Parathyroid adenoma (tissue), 2 donors: ENCODE measurements at regions not wholly inside any gene's neighbourhood (a gene's known extent, or its start where the extent isn't known, plus 50 kb on each side); places are given as distances from the start of the nearest gene placed in this dataset.

ENCODE experiments used
- H2AFZ ChIP-seq: fragments of 300-600 bp; sonication (generic); one replicate; pipeline ENCODE4 v1.7.0; 2017; ENCODE audit warnings: antibody characterized with exemption, mild to moderate bottlenecking
- H3K27ac ChIP-seq: fragments of 300-600 bp; sonication (generic); one replicate; pipeline ENCODE4 v1.7.0; 2017
- H3K27me3 ChIP-seq: fragments of 300-600 bp; sonication (generic); one replicate; pipeline ENCODE4 v1.7.0; 2017; ENCODE audit warnings: low read length; ENCODE audit not compliant: control insufficient read depth, insufficient read depth
- H3K36me3 ChIP-seq: fragments of 300-600 bp; sonication (generic); one replicate; pipeline ENCODE4 v1.7.0; 2017; ENCODE audit warnings: low read length; ENCODE audit not compliant: control insufficient read depth, insufficient read depth
- H3K4me1 ChIP-seq: fragments of 300-600 bp; sonication (generic); one replicate; pipeline ENCODE4 v1.7.0; 2017; ENCODE audit warnings: control low read depth
- H3K4me2 ChIP-seq: fragments of 300-600 bp; sonication (generic); one replicate; pipeline ENCODE4 v1.7.0; 2017; ENCODE audit warnings: low read length
- H3K4me3 ChIP-seq: fragments of 300-600 bp; sonication (generic); one replicate; pipeline ENCODE4 v1.7.0; 2017; ENCODE audit warnings: low read depth, low read length
- H3K79me2 ChIP-seq: fragments of 300-600 bp; sonication (generic); one replicate; pipeline ENCODE4 v1.7.0; 2017; ENCODE audit warnings: control low read depth
- H3K9ac ChIP-seq: fragments of 300-600 bp; sonication (generic); one replicate; pipeline ENCODE4 v1.7.0; 2017; ENCODE audit warnings: mild to moderate bottlenecking
- H3K9me3 ChIP-seq: fragments of 300-600 bp; sonication (generic); one replicate; pipeline ENCODE4 v1.7.0; 2017; ENCODE audit warnings: low read length; ENCODE audit not compliant: control insufficient read depth
- TF ChIP-seq, protein P1 (sequence below): fragments of 300-600 bp; sonication (generic); IDR thresholded peaks from one replicate; pipeline ENCODE4 v1.7.0; 2017; ENCODE audit warnings: antibody characterized with exemption, mild to moderate bottlenecking
- donor health status: primary hyperparathyroidism.

DNA sequence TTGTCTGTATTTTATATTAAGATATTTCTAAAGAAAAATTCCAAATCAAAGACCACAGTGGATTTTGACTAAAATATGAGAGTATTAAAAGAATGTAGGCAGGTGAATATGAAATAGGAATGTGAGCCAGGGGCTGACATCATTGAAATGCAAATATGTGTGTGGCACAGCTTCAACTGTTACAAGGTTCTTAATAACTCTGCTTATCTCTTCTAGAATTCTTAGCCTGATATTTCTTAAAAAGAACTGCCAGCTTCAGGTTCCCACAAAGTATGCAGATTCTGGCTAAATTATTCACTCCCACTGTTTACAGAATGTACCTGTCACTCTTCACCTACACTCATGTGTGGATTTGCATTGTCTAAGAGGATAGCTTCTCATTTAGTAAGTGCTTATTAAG, 274.4 kb downstream of the DIRAS2 start:
- no peaks in the 10 kb centered on the region for H3K27me3 ChIP-seq
- no peaks in the 10 kb centered on the region for H3K4me1 ChIP-seq
- TF ChIP-seq, protein P1, sequence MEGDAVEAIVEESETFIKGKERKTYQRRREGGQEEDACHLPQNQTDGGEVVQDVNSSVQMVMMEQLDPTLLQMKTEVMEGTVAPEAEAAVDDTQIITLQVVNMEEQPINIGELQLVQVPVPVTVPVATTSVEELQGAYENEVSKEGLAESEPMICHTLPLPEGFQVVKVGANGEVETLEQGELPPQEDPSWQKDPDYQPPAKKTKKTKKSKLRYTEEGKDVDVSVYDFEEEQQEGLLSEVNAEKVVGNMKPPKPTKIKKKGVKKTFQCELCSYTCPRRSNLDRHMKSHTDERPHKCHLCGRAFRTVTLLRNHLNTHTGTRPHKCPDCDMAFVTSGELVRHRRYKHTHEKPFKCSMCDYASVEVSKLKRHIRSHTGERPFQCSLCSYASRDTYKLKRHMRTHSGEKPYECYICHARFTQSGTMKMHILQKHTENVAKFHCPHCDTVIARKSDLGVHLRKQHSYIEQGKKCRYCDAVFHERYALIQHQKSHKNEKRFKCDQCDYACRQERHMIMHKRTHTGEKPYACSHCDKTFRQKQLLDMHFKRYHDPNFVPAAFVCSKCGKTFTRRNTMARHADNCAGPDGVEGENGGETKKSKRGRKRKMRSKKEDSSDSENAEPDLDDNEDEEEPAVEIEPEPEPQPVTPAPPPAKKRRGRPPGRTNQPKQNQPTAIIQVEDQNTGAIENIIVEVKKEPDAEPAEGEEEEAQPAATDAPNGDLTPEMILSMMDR = no peak
- no peaks in the 10 kb centered on the region for H3K9me3 ChIP-seq
- no peak overlapping the region for H2AFZ ChIP-seq
- no peaks in the 10 kb centered on the region for H3K36me3 ChIP-seq
- H3K27ac ChIP-seq = no peak overlapping the region
- H3K4me2 ChIP-seq = no peak overlapping the region
- no peak overlapping the region for H3K4me3 ChIP-seq
- no peaks in the 10 kb centered on the region for H3K79me2 ChIP-seq
- no peak overlapping the region for H3K9ac ChIP-seq

DNA sequence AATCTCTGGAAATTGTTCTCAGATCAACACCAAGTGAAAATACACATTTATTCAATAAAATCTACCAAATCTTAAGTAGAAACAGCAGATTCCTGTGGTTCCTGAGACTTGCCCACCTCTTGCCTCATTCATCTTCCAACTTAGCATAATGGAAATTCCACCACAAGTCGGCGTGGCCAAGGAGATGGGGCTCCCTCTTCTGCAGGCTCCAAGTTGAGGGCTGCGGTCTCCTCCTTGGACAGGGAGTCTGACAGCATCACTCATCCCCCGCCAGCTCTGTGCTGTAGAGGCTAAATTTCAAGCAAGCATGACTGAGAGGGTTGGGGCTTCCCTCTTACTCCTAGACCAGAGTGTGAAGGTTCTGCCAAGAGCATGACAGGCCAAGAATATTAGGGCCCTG, 273.7 kb downstream of the DIRAS2 start:
- Histone ChIP-seq H3K27me3 (no peaks in the 10 kb centered on the region), H3K9me3 (no peaks in the 10 kb centered on the region), H3K4me2 (no peak overlapping the region), H3K36me3 (no peaks in the 10 kb centered on the region), H3K4me1 (no peaks in the 10 kb centered on the region), H3K4me3 (no peak overlapping the region), H2AFZ (no peak overlapping the region), H3K27ac (no peak overlapping the region), H3K79me2 (no peaks in the 10 kb centered on the region), H3K9ac (no peak overlapping the region)
- TF ChIP-seq, protein P1 = no peak

DNA sequence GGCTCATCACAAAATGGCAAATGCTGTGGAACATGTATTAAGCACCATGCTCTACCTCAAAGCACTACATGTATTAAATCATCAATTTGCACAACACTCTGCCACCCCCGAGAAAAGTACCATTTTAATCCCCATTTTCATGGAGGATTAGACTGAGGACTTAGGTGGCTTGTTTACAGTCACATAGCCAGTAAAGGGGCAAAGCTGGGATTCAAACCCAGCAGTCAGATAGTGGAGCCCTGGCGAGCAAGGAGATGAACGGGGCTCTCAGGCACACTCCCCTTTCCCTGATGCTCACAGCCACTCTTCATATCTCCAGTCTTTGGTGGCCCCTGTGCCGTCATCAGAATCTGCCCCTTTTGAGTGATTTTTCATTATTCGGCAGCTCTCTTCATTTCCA, 262.9 kb downstream of the DIRAS2 start:
- Histone ChIP-seq H3K4me1 (no peaks in the 10 kb centered on the region), H3K4me3 (no peak overlapping the region), H3K9ac (no peak overlapping the region), H3K4me2 (no peak overlapping the region), H3K9me3 (no peaks in the 10 kb centered on the region), H3K36me3 (no peaks in the 10 kb centered on the region), H2AFZ (no peak overlapping the region), H3K79me2 (no peaks in the 10 kb centered on the region), H3K27me3 (no peaks in the 10 kb centered on the region), H3K27ac (no peak overlapping the region)
- TF ChIP-seq, protein P1 = no peak

DNA sequence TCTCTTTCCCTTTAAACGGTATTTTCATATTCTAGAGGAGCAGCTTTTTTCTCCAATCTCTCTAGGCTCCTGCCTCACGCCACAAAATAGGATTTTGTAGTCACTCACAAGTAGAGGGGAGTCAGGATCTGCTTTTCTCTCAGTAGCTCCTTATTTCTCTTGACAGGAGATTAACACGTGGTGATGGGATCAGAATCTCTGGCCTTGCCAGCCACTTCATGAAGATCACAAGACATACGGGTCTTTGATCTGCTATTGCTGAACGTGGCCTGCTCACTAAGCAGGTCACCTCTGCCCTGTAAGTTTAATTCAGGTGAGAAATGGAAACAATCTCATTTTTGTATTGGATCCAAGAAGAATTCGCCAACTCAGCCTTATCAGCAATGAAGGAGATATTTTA, 257.5 kb downstream of the DIRAS2 start:
- H3K9ac ChIP-seq = no peak overlapping the region
- H3K79me2 ChIP-seq = no peaks in the 10 kb centered on the region
- TF ChIP-seq, protein P1 = no peak
- H3K4me3 ChIP-seq = no peak overlapping the region
- H3K9me3 ChIP-seq = no peaks in the 10 kb centered on the region
- no peaks in the 10 kb centered on the region for H3K36me3 ChIP-seq
- no peak overlapping the region for H2AFZ ChIP-seq
- H3K27ac ChIP-seq = no peak overlapping the region
- no peaks in the 10 kb centered on the region for H3K4me1 ChIP-seq
- H3K27me3 ChIP-seq = no peaks in the 10 kb centered on the region
- H3K4me2 ChIP-seq = no peak overlapping the region

DNA sequence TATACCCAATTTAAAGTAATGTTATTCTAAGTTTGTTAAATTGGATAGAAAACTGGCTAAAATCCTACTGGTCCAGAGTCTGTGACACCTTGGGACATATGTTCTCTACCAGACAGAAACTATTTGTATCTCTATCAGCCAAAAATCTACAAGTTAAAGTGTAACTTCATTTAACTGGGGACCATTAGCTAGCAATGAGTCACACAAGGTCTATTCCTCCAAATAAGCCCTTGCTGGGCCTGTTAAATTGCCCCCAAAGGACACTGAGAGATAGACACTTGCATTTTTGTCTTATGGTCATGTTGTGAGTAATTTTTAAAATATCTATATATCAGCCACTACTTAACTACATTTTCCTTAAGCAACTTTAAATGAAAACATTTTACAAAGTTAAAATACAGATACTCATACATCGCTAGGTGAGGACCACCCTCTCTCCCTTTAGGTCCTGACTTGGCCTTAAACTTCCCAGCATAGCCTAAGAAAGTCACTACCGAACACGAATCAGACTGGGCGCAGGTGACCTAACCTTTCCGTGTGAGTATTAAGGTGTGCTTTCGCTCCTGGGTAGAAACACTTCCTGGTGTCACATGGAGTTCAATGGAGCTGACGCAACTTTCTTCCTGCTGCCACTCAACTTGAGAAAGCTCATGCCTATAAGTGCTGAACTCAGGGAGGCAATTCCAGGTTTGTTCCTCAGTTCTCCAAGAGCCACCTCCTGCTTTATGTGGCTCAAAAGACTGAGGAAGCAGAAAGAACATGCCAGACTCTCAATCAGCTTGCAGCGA, 249.1 kb downstream of the DIRAS2 start:
- Histone ChIP-seq H3K27me3 (no peaks in the 10 kb centered on the region), H3K4me2 (no peak overlapping the region), H3K9ac (no peak overlapping the region), H3K9me3 (no peaks in the 10 kb centered on the region), H3K36me3 (no peaks in the 10 kb centered on the region), H3K4me1 (no peaks in the 10 kb centered on the region), H3K27ac (no peak overlapping the region), H2AFZ (no peak overlapping the region), H3K4me3 (no peak overlapping the region), H3K79me2 (no peaks in the 10 kb centered on the region)
- TF ChIP-seq, protein P1 = no peak
